OCI-LY7 (cell line): ENCODE measurements at regions not wholly inside any gene's neighbourhood (a gene's known extent, or its start where the extent isn't known, plus 50 kb on each side); places are given as distances from the start of the nearest gene placed in this dataset.

Source experiments
- EZH2phosphoT487 ChIP-seq: fragments of 200-600 bp; sonication (generic); IDR thresholded peaks from 2 replicates; pipeline ENCODE4 v1.6.1; 2018; ENCODE audit warnings: low read depth, borderline replicate concordance, mild to moderate bottlenecking, mixed run types, antibody characterized with exemption, low read length, moderate library complexity, mixed read lengths
- TF ChIP-seq, protein P1 (sequence below): fragments of 200-600 bp; sonication (generic); conservative IDR thresholded peaks from 2 replicates; pipeline ENCODE4 v1.5.1; 2014; ENCODE audit warnings: mild to moderate bottlenecking, antibody characterized with exemption, low read length, moderate library complexity, mixed read lengths

- TF ChIP-seq, protein P1, sequence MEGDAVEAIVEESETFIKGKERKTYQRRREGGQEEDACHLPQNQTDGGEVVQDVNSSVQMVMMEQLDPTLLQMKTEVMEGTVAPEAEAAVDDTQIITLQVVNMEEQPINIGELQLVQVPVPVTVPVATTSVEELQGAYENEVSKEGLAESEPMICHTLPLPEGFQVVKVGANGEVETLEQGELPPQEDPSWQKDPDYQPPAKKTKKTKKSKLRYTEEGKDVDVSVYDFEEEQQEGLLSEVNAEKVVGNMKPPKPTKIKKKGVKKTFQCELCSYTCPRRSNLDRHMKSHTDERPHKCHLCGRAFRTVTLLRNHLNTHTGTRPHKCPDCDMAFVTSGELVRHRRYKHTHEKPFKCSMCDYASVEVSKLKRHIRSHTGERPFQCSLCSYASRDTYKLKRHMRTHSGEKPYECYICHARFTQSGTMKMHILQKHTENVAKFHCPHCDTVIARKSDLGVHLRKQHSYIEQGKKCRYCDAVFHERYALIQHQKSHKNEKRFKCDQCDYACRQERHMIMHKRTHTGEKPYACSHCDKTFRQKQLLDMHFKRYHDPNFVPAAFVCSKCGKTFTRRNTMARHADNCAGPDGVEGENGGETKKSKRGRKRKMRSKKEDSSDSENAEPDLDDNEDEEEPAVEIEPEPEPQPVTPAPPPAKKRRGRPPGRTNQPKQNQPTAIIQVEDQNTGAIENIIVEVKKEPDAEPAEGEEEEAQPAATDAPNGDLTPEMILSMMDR, result no peak
- TF ChIP-seq EZH2phosphoT487, result no peak
Observed at GRCh38 chr19:37303591-37304171, 67.2 kb upstream of the ZNF527 start.
